ENCODE measurements at regions not wholly inside any gene's neighbourhood (a gene's known extent, or its start where the extent isn't known, plus 50 kb on each side); places are given as distances from the start of the nearest gene placed in this dataset.

GRCh38 chr12:127108360-127109215 lies 1158.4 kb upstream of the TMEM132C start:
- no peaks in the 10 kb centered on the region for H3K36me3 ChIP-seq (ENCODE audit: control insufficient read depth in 4 of 4, insufficient read depth in 4 of 4, low read length in 4 of 4)
- peak; percentile 39 for TF ChIP-seq CTCF (IDR thresholded peaks at IDR 0.05; ENCODE audit: control extremely low read depth, extremely low read depth)
- 46 to 49% methylated on average over 7 of the region's 7 CpGs for WGBS, 2 donors
- no peak overlapping the region for H3K9ac ChIP-seq (ENCODE audit: insufficient read depth in 1 of 2, low read length in 2 of 2)
- no peak overlapping the region for H3K4me3 ChIP-seq
- H3K4me1 ChIP-seq (ENCODE audit: control insufficient read depth in 5 of 5, insufficient read depth in 5 of 5, low read length in 5 of 5): no peaks in the 10 kb centered on the region
- DNase-seq (peak; percentile 38 to 57 (median 48)), ATAC-seq (ENCODE audit: insufficient read depth, low FRiP score) (no peak)
- no peaks in the 10 kb centered on the region for H3K27me3 ChIP-seq (ENCODE audit: control insufficient read depth in 3 of 3, insufficient read depth in 3 of 3, low read length in 2 of 3)
- no peak overlapping the region for H3K27ac ChIP-seq (ENCODE audit: low read depth in 1 of 2, low read length in 1 of 2)
- H3K9me3 ChIP-seq (ENCODE audit: control insufficient read depth in 4 of 4, insufficient read depth in 3 of 4, low read length in 3 of 4): no peaks in the 10 kb centered on the region

- Histone ChIP-seq H3K4me3 (no peak overlapping the region), H3K9ac (ENCODE audit: insufficient read depth in 1 of 2, low read length in 2 of 2) (no peak overlapping the region), H3K9me3 (ENCODE audit: control insufficient read depth in 4 of 4, insufficient read depth in 3 of 4, low read length in 3 of 4) (no peaks in the 10 kb centered on the region), H3K4me1 (ENCODE audit: control insufficient read depth in 5 of 5, insufficient read depth in 5 of 5, low read length in 5 of 5) (peaks cover 0 to 1% (median 0%) of the 10 kb centered on the region in 5 donors), H3K27ac (ENCODE audit: low read depth in 1 of 2, low read length in 1 of 2) (no peak overlapping the region), H3K36me3 (ENCODE audit: control insufficient read depth in 4 of 4, insufficient read depth in 4 of 4, low read length in 4 of 4) (no peaks in the 10 kb centered on the region), H3K27me3 (ENCODE audit: control insufficient read depth in 3 of 3, insufficient read depth in 3 of 3, low read length in 2 of 3) (peaks cover 0 to 2% (median 0%) of the 10 kb centered on the region in 3 donors)
- no peak for ATAC-seq (ENCODE audit: insufficient read depth, low FRiP score)
- 65 to 69% methylated on average over 2 of the region's 2 CpGs for WGBS, 2 donors
- no peak for DNase-seq
- no peak for TF ChIP-seq CTCF (IDR thresholded peaks at IDR 0.05; ENCODE audit: control extremely low read depth, extremely low read depth)
Measured at GRCh38 chr12:127113945-127114344, 1153.0 kb upstream of the TMEM132C start.

- ATAC-seq (ENCODE audit: insufficient read depth, low FRiP score): no peak
- TF ChIP-seq CTCF (IDR thresholded peaks at IDR 0.05; ENCODE audit: control extremely low read depth, extremely low read depth): no peak
- Histone ChIP-seq H3K9ac (ENCODE audit: insufficient read depth in 1 of 2, low read length in 2 of 2) (no peak overlapping the region), H3K4me3 (no peak overlapping the region), H3K27me3 (ENCODE audit: control insufficient read depth in 3 of 3, insufficient read depth in 3 of 3, low read length in 2 of 3) (peaks cover 0 to 2% (median 0%) of the 10 kb centered on the region in 3 donors), H3K9me3 (ENCODE audit: control insufficient read depth in 4 of 4, insufficient read depth in 3 of 4, low read length in 3 of 4) (no peaks in the 10 kb centered on the region), H3K36me3 (ENCODE audit: control insufficient read depth in 4 of 4, insufficient read depth in 4 of 4, low read length in 4 of 4) (no peaks in the 10 kb centered on the region), H3K4me1 (ENCODE audit: control insufficient read depth in 5 of 5, insufficient read depth in 5 of 5, low read length in 5 of 5) (peaks cover 0 to 1% (median 0%) of the 10 kb centered on the region in 5 donors), H3K27ac (ENCODE audit: low read depth in 1 of 2, low read length in 1 of 2) (no peak overlapping the region)
- 83 to 84% methylated on average over 4 of the region's 4 CpGs for WGBS, 2 donors
- DNase-seq: no peak
Measured at GRCh38 chr12:127115468-127116035, 1151.4 kb upstream of the TMEM132C start.
